NCI-H2029 (cell line): ENCODE measurements at regions not wholly inside any gene's neighbourhood (a gene's known extent, or its start where the extent isn't known, plus 50 kb on each side); places are given as distances from the start of the nearest gene placed in this dataset.
A peak's percentile ranks its signal among the peaks of the same experiment; 100 is the strongest.
"Not testable (repeated sequence)": the region's sequence is repeated elsewhere in the genome, so short reads cannot be mapped to it uniquely, and the experiment has no call there.

Experiments used
- DNase-seq: peaks from one replicate; lab custom pipeline; 2025; lab: John Stamatoyannopoulos, UW

GRCh38 chr18:51522338-51522737, 324.9 kb upstream of the MEX3C start:
- DNase-seq, result no peak

GRCh38 chr18:51522821-51523220, 325.3 kb upstream of the MEX3C start:
- DNase-seq, result no peak

GRCh38 chr18:51523671-51524070, 326.2 kb upstream of the MEX3C start:
- no peak for DNase-seq

DNA sequence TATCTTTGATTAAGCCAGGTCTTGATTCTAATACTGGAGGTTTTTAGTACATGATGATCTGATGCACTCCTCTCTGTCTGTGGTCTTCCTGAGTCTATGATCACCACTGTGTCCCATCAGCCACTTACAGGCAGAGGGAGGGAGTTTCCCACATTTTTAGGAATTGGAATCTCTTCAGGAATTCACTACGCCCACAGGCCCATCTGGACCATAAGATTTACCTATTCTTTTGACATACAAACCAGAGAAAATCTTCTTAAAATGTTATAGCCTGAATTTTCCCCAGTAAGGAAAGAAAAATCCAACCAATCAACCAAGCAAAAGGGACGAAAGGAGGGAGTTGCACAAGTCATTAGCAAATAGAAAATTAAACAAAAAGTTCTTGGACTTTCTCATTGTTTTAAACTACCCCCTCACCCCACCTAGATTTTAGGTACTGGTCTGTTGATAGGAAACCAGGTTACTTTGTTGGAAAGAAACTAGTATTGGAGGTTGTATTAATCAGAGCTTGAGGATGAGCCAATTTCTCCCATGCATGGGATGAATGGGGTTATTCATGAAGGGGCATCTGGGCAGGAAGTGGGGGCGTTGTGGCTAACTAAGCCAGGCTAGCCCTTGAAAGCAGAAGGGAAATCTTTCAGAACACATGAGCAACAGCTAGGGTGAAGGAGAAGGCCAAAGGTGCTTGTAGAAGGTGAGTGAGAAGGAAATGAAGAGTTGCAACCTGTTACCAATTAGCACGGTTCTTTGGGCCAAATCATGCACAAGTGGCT, 328.2 kb upstream of the MEX3C start:
- DNase-seq, result no peak

GRCh38 chr18:51527826-51528225, 330.3 kb upstream of the MEX3C start:
- DNase-seq, result no peak

- DNase-seq, result no peak
These were observed 334.0 kb upstream of the MEX3C start for GRCh38 chr18:51531501-51531900.

DNA sequence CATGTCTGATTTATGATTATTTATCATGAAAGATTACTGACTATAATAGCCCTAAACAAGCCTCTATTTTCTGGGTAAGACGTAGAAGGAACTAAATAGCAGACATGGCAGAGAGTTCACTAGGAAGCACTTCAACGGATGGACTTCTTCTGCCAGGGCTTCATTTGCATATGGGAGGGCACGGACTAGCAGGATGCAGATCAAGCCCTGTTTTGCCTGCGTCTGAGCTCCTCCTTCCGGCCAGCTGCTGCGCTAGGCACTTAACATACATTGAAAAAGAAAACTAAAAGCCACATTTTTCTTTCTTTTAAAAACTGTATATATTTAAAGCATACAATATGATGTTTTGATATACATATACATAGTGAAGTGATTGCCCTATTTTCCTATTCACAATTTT, 340.0 kb upstream of the MEX3C start:
- peak; percentile 2 for DNase-seq

DNA sequence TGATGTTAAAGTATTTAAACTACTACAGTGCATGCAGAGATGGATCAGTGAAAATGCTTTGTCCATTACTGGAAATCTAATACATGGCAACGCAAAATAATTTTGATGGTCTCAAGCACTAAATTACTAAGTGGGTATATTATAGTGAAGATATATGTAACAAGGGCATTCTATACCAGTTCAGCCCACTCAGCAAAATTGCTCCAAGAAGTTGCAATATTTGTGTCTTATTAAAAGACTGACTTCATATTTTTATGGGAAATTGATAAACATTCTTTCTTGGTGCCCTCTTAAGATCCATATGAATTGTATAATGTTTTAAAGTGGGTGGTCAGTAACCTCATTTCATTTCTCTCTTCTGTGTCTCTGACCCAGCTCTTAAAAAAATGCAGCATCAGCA, 343.1 kb upstream of the MEX3C start:
- no peak for DNase-seq

GRCh38 chr18:51541230-51541629, 343.7 kb upstream of the MEX3C start:
- no peak for DNase-seq

GRCh38 chr18:51543658-51544155, 346.2 kb upstream of the MEX3C start:
- no peak for DNase-seq

- no peak for DNase-seq
These were observed 348.0 kb upstream of the MEX3C start for GRCh38 chr18:51545446-51545845.

GRCh38 chr18:51559198-51559901, 361.9 kb upstream of the MEX3C start:
- no peak for DNase-seq

DNA sequence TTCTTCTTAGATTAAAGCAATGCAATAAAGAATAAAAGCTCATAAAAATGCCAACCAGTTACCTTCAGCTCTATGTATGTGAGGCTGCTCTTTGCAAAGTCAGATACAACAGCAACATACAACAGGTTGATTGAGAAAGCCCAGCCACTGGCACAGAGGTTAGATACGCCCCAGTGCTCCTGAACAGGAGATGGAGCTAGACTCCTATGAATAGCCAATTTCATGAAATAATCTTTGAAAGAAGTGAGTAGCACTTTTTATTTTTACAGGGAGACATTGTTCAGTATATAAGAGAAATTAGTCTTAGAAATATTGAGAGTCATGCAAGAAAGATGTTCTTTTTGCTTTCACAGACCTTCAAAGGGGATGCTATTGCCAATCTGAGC, 362.4 kb upstream of the MEX3C start:
- DNase-seq, result no peak

DNA sequence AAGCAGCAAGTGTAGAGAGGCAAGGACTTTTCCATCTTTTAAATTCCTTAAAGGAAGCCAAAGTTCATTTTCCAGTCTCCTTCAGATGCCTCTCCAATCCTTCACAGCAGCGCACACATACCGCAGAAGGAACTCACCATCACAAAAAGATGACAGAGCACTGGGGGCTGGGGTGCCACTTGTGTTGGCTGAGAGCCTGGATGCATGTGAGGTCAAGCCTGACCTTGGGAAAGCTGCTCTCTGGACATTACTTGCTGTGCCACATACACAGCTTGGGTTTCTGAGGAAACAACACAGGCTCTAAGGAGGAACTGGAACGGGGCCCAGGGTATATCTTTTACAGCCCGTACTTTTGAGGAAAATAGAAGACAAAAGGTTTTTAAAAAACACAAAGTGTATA, 364.3 kb upstream of the MEX3C start:
- no peak for DNase-seq

DNA sequence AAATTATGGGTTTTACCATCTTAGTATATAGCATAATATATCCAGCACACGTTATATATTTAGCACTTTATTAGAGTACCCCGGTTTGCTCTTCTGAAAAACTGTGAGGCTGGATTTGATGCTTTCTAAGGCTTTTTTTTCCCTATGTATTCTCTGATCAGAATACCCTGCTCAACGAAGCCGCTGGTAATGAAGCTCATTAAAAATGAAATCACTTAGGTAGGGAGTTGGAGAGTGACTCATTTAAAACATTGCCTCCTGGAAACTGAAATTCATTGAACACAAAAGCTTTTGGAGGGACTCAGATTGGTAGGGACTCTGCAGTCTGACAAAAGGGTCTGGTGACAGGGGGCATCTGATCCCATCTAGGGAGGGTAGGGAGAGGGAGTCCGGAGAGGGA, 365.4 kb upstream of the MEX3C start:
- DNase-seq, result no peak

- no peak for DNase-seq
These were observed 365.9 kb upstream of the MEX3C start for GRCh38 chr18:51563396-51563795.

DNA sequence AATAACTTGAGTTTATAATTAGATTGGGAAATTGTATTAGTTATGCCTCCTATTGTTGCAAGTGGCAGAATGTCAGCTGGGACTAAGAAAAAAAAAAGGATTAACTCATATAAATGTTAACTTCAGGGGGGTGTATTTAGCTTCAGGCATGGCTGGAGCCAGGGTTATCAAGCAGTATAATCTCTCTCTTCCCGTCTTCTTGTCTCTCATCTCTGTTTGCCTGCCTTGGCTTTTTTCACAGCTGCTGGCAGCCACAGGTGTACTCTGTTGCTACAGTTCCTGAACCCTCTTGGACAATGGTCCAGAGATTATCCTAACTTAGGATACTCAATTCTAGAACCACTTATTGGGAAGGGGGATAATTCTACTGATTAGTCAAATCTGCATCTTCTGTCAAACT, 370.7 kb upstream of the MEX3C start:
- DNase-seq, result no peak

DNA sequence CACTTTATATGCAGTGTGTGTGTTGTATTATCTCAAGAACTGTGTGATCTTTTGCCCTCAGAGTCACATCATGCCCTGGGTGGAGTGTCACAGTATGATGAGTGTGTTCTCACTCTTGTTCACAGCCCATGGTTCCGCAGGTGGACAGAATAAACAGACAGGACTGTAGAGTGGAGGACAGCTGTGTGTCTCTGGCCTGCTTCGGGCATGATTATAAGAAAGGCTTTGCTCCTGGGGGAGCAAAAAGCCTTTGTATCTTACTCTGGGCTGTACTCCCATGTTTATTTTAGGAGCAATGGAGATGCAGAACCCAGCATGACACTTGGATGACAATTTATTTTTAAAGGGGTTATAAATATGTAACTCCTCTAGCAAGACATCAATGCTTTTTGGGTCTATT, 371.7 kb upstream of the MEX3C start:
- no peak for DNase-seq

GRCh38 chr18:51569561-51569960, 372.1 kb upstream of the MEX3C start:
- no peak for DNase-seq

GRCh38 chr18:51570071-51570470, 372.6 kb upstream of the MEX3C start:
- not testable (repeated sequence) for DNase-seq

GRCh38 chr18:51573886-51574285, 376.4 kb upstream of the MEX3C start:
- DNase-seq, result not testable (repeated sequence)

DNA sequence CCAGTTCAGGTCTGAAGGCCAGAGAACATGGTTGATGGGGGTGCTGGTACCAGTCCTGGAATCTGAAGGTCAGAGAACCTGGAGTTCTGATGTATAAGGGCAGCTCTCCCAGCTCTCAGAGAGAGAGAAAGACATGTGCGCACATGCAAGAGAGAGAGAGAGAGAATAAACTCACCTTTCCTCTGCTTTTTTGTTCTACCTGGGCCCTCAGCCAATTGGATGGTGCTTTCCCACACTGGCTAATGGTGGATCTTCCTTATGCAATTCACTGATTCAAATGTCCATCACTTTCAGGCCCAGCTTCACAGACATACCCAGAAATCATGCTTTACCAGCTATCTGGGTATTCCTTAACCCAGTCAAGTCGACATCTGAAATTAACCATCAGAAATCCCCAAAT, 377.7 kb upstream of the MEX3C start:
- no peak for DNase-seq

DNA sequence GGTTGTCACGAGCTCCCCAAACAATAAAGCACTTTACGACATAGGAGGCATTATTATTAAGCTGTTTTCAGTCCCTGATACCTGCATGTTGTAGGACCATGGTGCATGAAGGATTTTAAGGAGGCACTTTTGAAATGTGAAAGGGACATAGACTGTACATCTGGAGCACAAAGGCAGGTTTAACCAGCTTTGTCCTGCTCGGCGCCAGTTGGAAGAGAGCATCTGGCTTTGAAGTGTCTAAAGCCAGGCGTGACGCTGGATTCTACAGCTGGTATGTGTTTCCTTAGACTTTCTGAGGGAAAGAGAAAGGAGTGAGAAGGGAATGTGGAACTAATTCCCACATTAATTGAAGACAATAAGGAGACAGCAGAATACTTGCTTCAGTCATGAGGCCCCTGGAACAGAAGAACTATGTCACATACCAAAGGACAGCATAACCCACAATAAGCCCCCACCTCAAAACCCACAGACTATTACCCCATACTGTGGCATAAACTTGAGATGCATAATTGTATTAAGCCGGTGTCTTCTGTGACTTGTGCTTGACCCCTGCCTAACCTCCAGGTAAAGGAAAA, 381.0 kb upstream of the MEX3C start:
- no peak for DNase-seq
